GM23338 (cell line): ENCODE measurements at regions not wholly inside any gene's neighbourhood (a gene's known extent, or its start where the extent isn't known, plus 50 kb on each side); places are given as distances from the start of the nearest gene placed in this dataset.

Experiments
- CREB1 ChIP-seq: fragments of 250-450 bp; sonication (Bioruptor Pico); IDR thresholded peaks from 2 replicates; pipeline ENCODE4 v1.5.0; 2020; ENCODE audit warnings: low read depth, mild to moderate bottlenecking, moderate library complexity
- CTCF ChIP-seq, 2 experiments: fragments of 200-600 bp in 1 of 2; sonication (generic) in 1 of 2; conservative IDR thresholded peaks; 2 replicates each; pipeline versions ENCODE4 v1.5.1 to v1.6.1; 2016 to 2017; ENCODE audit warnings: antibody characterized with exemption in 2 of 2, low read depth in 2 of 2, mild to moderate bottlenecking in 2 of 2, moderate library complexity in 1 of 2
- ETS1 ChIP-seq: IDR thresholded peaks from 2 replicates; pipeline ENCODE4 v1.6.1; 2016; ENCODE audit warnings: antibody characterized with exemption
- EZH2 ChIP-seq: fragments of 200-600 bp; sonication (generic); IDR thresholded peaks from one replicate; pipeline ENCODE4 v1.8.0; 2017; ENCODE audit warnings: antibody characterized with exemption, mild to moderate bottlenecking, low read depth; ENCODE audit not compliant: unreplicated experiment
- EZH2phosphoT487 ChIP-seq: fragments of 200-600 bp; sonication (generic); IDR thresholded peaks from one replicate; pipeline ENCODE4 v1.8.1; 2018; ENCODE audit warnings: antibody characterized with exemption; ENCODE audit not compliant: unreplicated experiment
- NANOG ChIP-seq: IDR thresholded peaks from 2 replicates; pipeline ENCODE4 v1.6.1; 2016; ENCODE audit warnings: antibody characterized with exemption, borderline replicate concordance
- POLR2AphosphoS5 ChIP-seq: IDR thresholded peaks from 2 replicates; pipeline ENCODE4 v1.6.1; 2016; ENCODE audit warnings: antibody characterized with exemption, low read depth
- REST ChIP-seq: IDR thresholded peaks from one replicate; pipeline ENCODE4 v1.6.1; 2018; ENCODE audit warnings: antibody characterized with exemption; ENCODE audit not compliant: unreplicated experiment

- TF ChIP-seq EZH2phosphoT487 (no peak), CTCF (conservative IDR thresholded peaks at IDR 0.05; ENCODE audit: low read depth in 2 of 2) (no peak), CREB1 (CRISPR knock-in tag) (no peak), POLR2AphosphoS5 (no peak), NANOG (no peak), EZH2 (no peak), ETS1 (no peak), REST (no peak)
Observed at GRCh38 chr4:75412746-75413145, 101.5 kb downstream of the RCHY1 start.
